ENCODE measurements at regions not wholly inside any gene's neighbourhood (a gene's known extent, or its start where the extent isn't known, plus 50 kb on each side); places are given as distances from the start of the nearest gene placed in this dataset.

DNA sequence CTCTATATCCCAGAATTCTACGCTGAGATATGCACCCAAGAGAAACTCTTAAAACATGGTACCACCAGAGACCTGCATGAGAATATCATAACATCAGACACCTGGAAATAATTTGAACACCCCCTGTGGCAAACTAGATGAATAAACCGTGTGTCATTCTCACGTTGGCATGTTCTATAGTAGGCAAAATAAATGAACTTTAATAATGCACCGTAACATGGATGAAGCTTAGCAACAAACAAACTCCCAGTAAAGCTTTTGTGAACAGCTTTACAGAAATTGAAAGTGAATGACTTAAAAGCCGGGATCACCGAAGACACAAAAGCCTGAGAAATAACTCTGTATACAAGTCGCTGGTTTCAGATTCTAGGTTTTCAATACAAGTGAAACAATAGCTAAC is 1166.8 kb upstream of the CITED2 start:
- no peak for TF ChIP-seq EZH2phosphoT487 (IDR thresholded peaks at IDR 0.05; ENCODE audit: insufficient read depth, low read depth)
- TF ChIP-seq EZH2 (IDR thresholded peaks at IDR 0.05; ENCODE audit: insufficient read depth, poor library complexity, severe bottlenecking) = no peak

Measured in GM23248 (cell line).